IMR-90 (cell line): ENCODE measurements at regions not wholly inside any gene's neighbourhood (a gene's known extent, or its start where the extent isn't known, plus 50 kb on each side); places are given as distances from the start of the nearest gene placed in this dataset.

Experiments
- ATAC-seq: fragments of 200-7000 bp; cut with Tn5 transposase; 2 replicates; pipeline ENCODE4 v1.9.1; 2020; ENCODE audit warnings: low read depth, mild to moderate bottlenecking, moderate library complexity
- BruUV-seq: library from RNA; stranded (reverse); fragments of 400-500 nt; replicated peaks from 2 replicates; lab custom pipeline; 2021; lab: Mats Ljungman, UMichigan
- CTCF ChIA-PET: fragments of 300-600 bp; formaldehyde crosslinking; extraction: SDS; loops from one replicate; lab custom pipeline; 2021; ENCODE audit warnings: antibody characterized with exemption; lab: Yijun Ruan, JAX
- POLR2A ChIA-PET: fragments of 300-600 bp; sonication (Branson Sonifier 250); formaldehyde crosslinking; loops from one replicate; lab custom pipeline; 2022; ENCODE audit warnings: antibody characterized with exemption; ENCODE audit not compliant: unreplicated experiment; lab: Charles Lee
- DNase-seq: peaks from one replicate; pipeline ENCODE4 v3.0.0; 2013
- H2AFZ ChIP-seq: replicated peaks from 2 replicates; pipeline ENCODE3; 2013; ENCODE audit warnings: low read length, mild to moderate bottlenecking; ENCODE audit not compliant: poor library complexity
- H2AK5ac ChIP-seq: 2 replicates; pipeline ENCODE4 v1.6.1; 2013; ENCODE audit warnings: low read depth, low read length, inconsistent platforms
- H2AK9ac ChIP-seq: replicated peaks from 2 replicates; pipeline ENCODE3; 2013; ENCODE audit warnings: mild to moderate bottlenecking, low read depth, low read length, moderate library complexity; ENCODE audit not compliant: poor library complexity
- H2BK120ac ChIP-seq: 2 replicates; pipeline ENCODE4 v1.6.1; 2013; ENCODE audit warnings: low read depth, low read length, inconsistent platforms
- H2BK15ac ChIP-seq: 3 replicates; pipeline ENCODE4 v1.6.1; 2013; ENCODE audit warnings: low read depth, low read length, inconsistent platforms
- H2BK20ac ChIP-seq: 2 replicates; pipeline ENCODE4 v1.6.1; 2013; ENCODE audit warnings: low read depth, mild to moderate bottlenecking, inconsistent platforms, low read length, moderate library complexity
- H2BK5ac ChIP-seq: 2 replicates; pipeline ENCODE4 v1.6.1; 2013; ENCODE audit warnings: mild to moderate bottlenecking, low read depth, low read length, inconsistent platforms; ENCODE audit not compliant: poor library complexity, severe bottlenecking
- H3K14ac ChIP-seq: replicated peaks from 2 replicates; pipeline ENCODE4 v1.6.1; 2013; ENCODE audit warnings: low read depth, low read length, inconsistent platforms
- H3K18ac ChIP-seq: 2 replicates; pipeline ENCODE4 v1.6.1; 2013; ENCODE audit warnings: low read depth, low read length, control low read depth
- H3K23ac ChIP-seq: 2 replicates; pipeline ENCODE4 v1.6.1; 2013; ENCODE audit warnings: low read depth, low read length, inconsistent platforms
- H3K27ac ChIP-seq: 2 replicates; pipeline ENCODE4 v1.5.1; 2013; ENCODE audit warnings: mild to moderate bottlenecking, control low read depth, low read length; ENCODE audit not compliant: insufficient read depth
- H3K27me3 ChIP-seq: 2 replicates; pipeline ENCODE4 v1.6.1; 2013; ENCODE audit warnings: low read length; ENCODE audit not compliant: control insufficient read depth, insufficient read depth
- H3K36me3 ChIP-seq: 2 replicates; pipeline ENCODE4 v1.6.1; 2013; ENCODE audit warnings: low read length, mixed read lengths; ENCODE audit not compliant: control insufficient read depth, insufficient read depth
- H3K4ac ChIP-seq: 2 replicates; pipeline ENCODE4 v1.6.1; 2013; ENCODE audit warnings: low read depth, low read length, inconsistent platforms
- H3K4me1 ChIP-seq: 2 replicates; pipeline ENCODE4 v1.6.1; 2013; ENCODE audit warnings: low read length, mixed read lengths; ENCODE audit not compliant: control insufficient read depth, insufficient read depth
- H3K4me2 ChIP-seq: 2 replicates; pipeline ENCODE4 v1.6.1; 2013; ENCODE audit warnings: low read depth, mild to moderate bottlenecking, control low read depth, low read length, moderate library complexity
- H3K4me3 ChIP-seq: 2 replicates; pipeline ENCODE4 v1.5.1; 2013; ENCODE audit warnings: low read depth, mild to moderate bottlenecking, control low read depth, low read length, moderate library complexity; ENCODE audit not compliant: insufficient read depth
- H3K56ac ChIP-seq: 2 replicates; pipeline ENCODE4 v1.6.1; 2013; ENCODE audit warnings: low read length, inconsistent platforms; ENCODE audit not compliant: insufficient read depth; ENCODE audit errors: extremely low read depth
- H3K79me1 ChIP-seq, 2 experiments: 2 replicates each; pipeline ENCODE4 v1.6.1; 2013; ENCODE audit warnings: low read length in 2 of 2, inconsistent platforms in 1 of 2, low read depth in 1 of 2
- H3K9ac ChIP-seq: 2 replicates; pipeline ENCODE4 v1.6.1; 2013; ENCODE audit warnings: low read depth, low read length, control low read depth
- H3K9me1 ChIP-seq: 2 replicates; pipeline ENCODE4 v1.6.1; 2013; ENCODE audit warnings: low read length, inconsistent platforms; ENCODE audit not compliant: insufficient read depth
- H3K9me3 ChIP-seq: 2 replicates; pipeline ENCODE4 v1.6.1; 2013; ENCODE audit warnings: low read length; ENCODE audit not compliant: control insufficient read depth, insufficient read depth
- H4K20me1 ChIP-seq: 2 replicates; pipeline ENCODE4 v1.6.1; 2013; ENCODE audit warnings: low read length, inconsistent platforms; ENCODE audit not compliant: insufficient read depth
- H4K5ac ChIP-seq: 2 replicates; pipeline ENCODE4 v1.6.1; 2013; ENCODE audit warnings: mild to moderate bottlenecking, low read depth, low read length, control low read depth
- H4K8ac ChIP-seq, 2 experiments: 2 replicates each; pipeline ENCODE4 v1.6.1; 2013; ENCODE audit warnings: low read depth in 2 of 2, low read length in 2 of 2, control low read depth in 1 of 2, inconsistent platforms in 1 of 2
- H4K91ac ChIP-seq: 2 replicates; pipeline ENCODE4 v1.6.1; 2013; ENCODE audit warnings: low read depth, low read length, inconsistent platforms; ENCODE audit not compliant: insufficient read depth
- BHLHE40 ChIP-seq: fragments of 150-350 bp; IDR thresholded peaks from 2 replicates; pipeline ENCODE4 v1.6.1; 2016; ENCODE audit warnings: mild to moderate bottlenecking, low read depth, low read length
- CEBPB ChIP-seq: IDR thresholded peaks from 2 replicates; pipeline ENCODE4 v1.6.1; 2012; ENCODE audit warnings: low read depth, low read length, improper control_type of control experiment
- CHD1 ChIP-seq: IDR thresholded peaks from 2 replicates; pipeline ENCODE4 v1.6.1; 2012; ENCODE audit warnings: low read depth, low read length, improper control_type of control experiment
- CTCF ChIP-seq: conservative IDR thresholded peaks from 2 replicates; pipeline ENCODE4 v1.5.1; 2012; ENCODE audit warnings: mild to moderate bottlenecking, low read depth, low read length, improper control_type of control experiment
- ELK1 ChIP-seq: fragments of 150-350 bp; IDR thresholded peaks from 2 replicates; pipeline ENCODE4 v1.6.1; 2016; ENCODE audit warnings: low read depth, mild to moderate bottlenecking, low read length, moderate library complexity, borderline replicate concordance
- FOS ChIP-seq: fragments of 150-350 bp; IDR thresholded peaks from 2 replicates; pipeline ENCODE4 v1.6.1; 2016; ENCODE audit warnings: low read depth, low read length
- MAFK ChIP-seq: IDR thresholded peaks from 2 replicates; pipeline ENCODE4 v1.6.1; 2012; ENCODE audit warnings: low read depth, low read length, improper control_type of control experiment
- MAZ ChIP-seq: IDR thresholded peaks from 2 replicates; pipeline ENCODE4 v1.6.1; 2012; ENCODE audit warnings: low read depth, mild to moderate bottlenecking, low read length, improper control_type of control experiment, moderate library complexity, borderline replicate concordance
- MXI1 ChIP-seq: IDR thresholded peaks from 2 replicates; pipeline ENCODE4 v1.6.1; 2012; ENCODE audit warnings: low read depth, mild to moderate bottlenecking, low read length, moderate library complexity, borderline replicate concordance
- NFE2L2 ChIP-seq: fragments of 150-350 bp; IDR thresholded peaks from 2 replicates; pipeline ENCODE4 v1.6.1; 2016; ENCODE audit warnings: low read depth, mild to moderate bottlenecking, low read length
- POLR2A ChIP-seq: IDR thresholded peaks from 2 replicates; pipeline ENCODE4 v1.6.1; 2012; ENCODE audit warnings: mild to moderate bottlenecking, low read depth, low read length
- RAD21 ChIP-seq: IDR thresholded peaks from 2 replicates; pipeline ENCODE4 v1.6.1; 2012; ENCODE audit warnings: low read length, improper control_type of control experiment
- RCOR1 ChIP-seq: IDR thresholded peaks from 2 replicates; pipeline ENCODE4 v1.6.1; 2012; ENCODE audit warnings: mild to moderate bottlenecking, low read length, improper control_type of control experiment; ENCODE audit not compliant: insufficient replicate concordance
- RFX5 ChIP-seq: IDR thresholded peaks from 2 replicates; pipeline ENCODE4 v1.8.0; 2012; ENCODE audit warnings: low read depth, mild to moderate bottlenecking, low read length, moderate library complexity
- SMC3 ChIP-seq: fragments of 150-350 bp; IDR thresholded peaks from 2 replicates; pipeline ENCODE4 v1.6.1; 2016; ENCODE audit warnings: low read depth, mild to moderate bottlenecking, antibody characterized with exemption, low read length, moderate library complexity
- USF2 ChIP-seq: fragments of 150-350 bp; IDR thresholded peaks from 2 replicates; pipeline ENCODE4 v1.6.1; 2017; ENCODE audit warnings: mild to moderate bottlenecking, antibody characterized with exemption, low read length, low read depth
- WGBS, 2 experiments: methylation state at CpG; one replicate each; pipeline versions ENCODE4 v1.1.5 to v1.1.7; 2013; ENCODE audit warnings: missing lambda C conversion rate in 2 of 2; ENCODE audit not compliant: insufficient read length in 1 of 2; ENCODE audit errors: extremely low coverage in 2 of 2; 5-methylcytosine and 5-hydroxymethylcytosine counted together
- dilution Hi-C: fragments of 300-500 bp; cut with HindIII; formaldehyde crosslinking; loops from one replicate; pipeline ENCODE4 v1.14.3; 2018; ENCODE audit warnings: low sequenced_read_pairs; ENCODE audit not compliant: unreplicated experiment
- in situ Hi-C: fragments of 300-500 bp; cut with MboI; formaldehyde crosslinking; loops from 3 replicates; pipeline ENCODE4 v1.14.3; 2019; ENCODE audit warnings: low sequenced_read_pairs, inconsistent platforms, mixed read lengths
- intact Hi-C: fragments of 100-400 bp; cut with micrococcal nuclease; formaldehyde crosslinking; loops from 2 replicates; pipeline ENCODE4 v1.10.0; 2022

GRCh38 chr7:125046767-125047166 lies 117.1 kb upstream of the POT1 start:
- BruUV-seq: no TSS peak
- H4K20me1 ChIP-seq: no peaks in the 10 kb centered on the region
- H4K8ac ChIP-seq: no peak overlapping the region
- no peak overlapping the region for H3K4ac ChIP-seq
- H3K79me1 ChIP-seq: no peaks in the 10 kb centered on the region
- no peak overlapping the region for H4K91ac ChIP-seq
- no peak overlapping the region for H3K27ac ChIP-seq
- no peak overlapping the region for H3K56ac ChIP-seq
- H3K27me3 ChIP-seq: no peaks in the 10 kb centered on the region
- no peak overlapping the region for H2AFZ ChIP-seq
- no peak overlapping the region for H3K18ac ChIP-seq
- H2BK15ac ChIP-seq: no peak overlapping the region
- dilution Hi-C loops: no loop called here
- H2BK20ac ChIP-seq: no peak overlapping the region
- no peak overlapping the region for H2BK120ac ChIP-seq
- no peak overlapping the region for H4K5ac ChIP-seq
- H3K9me1 ChIP-seq: no peaks in the 10 kb centered on the region
- H2AK5ac ChIP-seq: no peak overlapping the region
- in situ Hi-C loops: no loop called here
- H3K4me1 ChIP-seq: no peaks in the 10 kb centered on the region
- H3K36me3 ChIP-seq: no peaks in the 10 kb centered on the region
- no peak overlapping the region for H2BK5ac ChIP-seq
- no peak for ATAC-seq
- DNase-seq: no peak
- intact Hi-C loops: no loop called here
- no peak overlapping the region for H3K9ac ChIP-seq
- no peak overlapping the region for H3K4me3 ChIP-seq
- H3K23ac ChIP-seq: no peak overlapping the region
- H3K14ac ChIP-seq: no peak overlapping the region
- CTCF ChIA-PET: no interaction called here
- TF ChIP-seq ELK1: no peak
- no peak for TF ChIP-seq RFX5
- TF ChIP-seq USF2: no peak
- no peak for TF ChIP-seq MAFK
- no peak for TF ChIP-seq RAD21
- TF ChIP-seq CHD1: no peak
- no peak for TF ChIP-seq BHLHE40
- no peak for TF ChIP-seq RCOR1
- TF ChIP-seq SMC3: no peak
- no peak for TF ChIP-seq CEBPB
- no peak for TF ChIP-seq MXI1
- TF ChIP-seq POLR2A: no peak
- TF ChIP-seq MAZ: no peak
- no peak for TF ChIP-seq CTCF
- TF ChIP-seq NFE2L2: no peak
- TF ChIP-seq FOS: no peak
- no peak overlapping the region for H2AK9ac ChIP-seq
- no peaks in the 10 kb centered on the region for H3K9me3 ChIP-seq
- no peak overlapping the region for H3K4me2 ChIP-seq
- 89% methylated on average over 3 of the region's 6 CpGs; no CpG with 5 or more reads in 1 of the 2 experiments for WGBS, 2 experiments
- POLR2A ChIA-PET: no interaction called here
